T-helper 1 cell treated with Interleukin-12 subunit alpha and Interleukin-12 subunit beta and Interleukin-4 antibody, amounts not matched to agents 30 ng/mL and 1 ng/mL, for 36 hours (primary cell): ENCODE measurements at regions not wholly inside any gene's neighbourhood (a gene's known extent, or its start where the extent isn't known, plus 50 kb on each side); places are given as distances from the start of the nearest gene placed in this dataset.
"Not testable (repeated sequence)": the region's sequence is repeated elsewhere in the genome, so short reads cannot be mapped to it uniquely, and the experiment has no call there.

Experiments
- intact Hi-C: fragments of 100-400 bp; cut with micrococcal nuclease; formaldehyde crosslinking; loops from one replicate; pipeline ENCODE4 v1.15.1; 2024

DNA sequence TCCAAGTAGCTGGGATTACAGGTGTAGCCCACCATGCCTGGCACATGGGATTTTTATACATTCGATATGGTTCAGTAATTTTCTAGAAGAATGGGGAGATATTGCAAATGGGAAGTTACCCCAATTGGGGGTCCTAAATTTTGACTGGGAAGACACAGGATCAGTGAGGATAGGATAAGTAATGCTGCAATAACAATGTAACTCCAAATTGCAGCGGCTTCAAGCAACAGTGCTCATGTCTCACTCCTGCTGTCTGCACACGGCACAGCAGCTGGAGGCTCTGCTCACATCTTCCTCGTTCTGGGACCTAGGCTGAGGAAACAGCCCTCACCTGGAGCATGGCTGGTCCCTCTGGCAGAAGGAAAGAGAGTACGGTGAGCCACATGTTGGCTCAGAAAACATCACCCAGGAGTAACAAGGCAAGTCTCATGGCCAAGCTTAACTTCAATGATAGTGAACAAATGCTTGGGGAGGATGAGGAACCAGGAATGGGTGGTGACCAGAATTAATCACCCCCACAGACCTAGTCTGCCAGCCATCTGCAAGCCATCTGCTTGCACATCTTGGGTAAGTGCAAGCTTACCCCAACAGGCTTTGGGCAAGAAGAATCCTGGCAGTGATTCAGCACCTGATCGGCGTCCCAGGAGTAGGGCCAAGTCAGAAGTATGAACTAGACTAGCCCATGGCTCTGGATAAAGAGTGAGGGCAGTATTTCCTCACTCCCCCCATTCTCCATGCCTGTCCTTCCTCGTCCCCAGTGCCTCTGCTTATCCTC, 229.2 kb downstream of the COPRS start:
- intact Hi-C loops = no loop called here

DNA sequence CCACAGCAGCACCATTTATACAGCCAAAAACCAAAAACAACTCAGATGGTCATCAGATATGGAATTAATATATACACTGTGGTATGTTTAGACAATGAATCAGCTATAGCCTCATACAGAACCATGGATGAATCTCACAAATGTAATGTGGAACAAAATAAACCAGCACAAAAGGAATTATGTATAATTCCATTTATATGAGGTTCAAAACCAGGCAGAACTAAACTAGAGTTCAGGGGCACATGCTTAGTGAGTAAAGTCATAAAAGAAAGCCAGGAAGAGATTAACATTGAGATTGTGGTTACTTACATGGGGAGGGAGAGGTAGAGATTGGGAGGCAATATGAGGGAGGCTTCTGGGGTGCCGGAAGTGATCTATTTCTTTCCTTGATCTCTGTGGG, 231.1 kb downstream of the COPRS start:
- intact Hi-C loops = no loop called here

DNA sequence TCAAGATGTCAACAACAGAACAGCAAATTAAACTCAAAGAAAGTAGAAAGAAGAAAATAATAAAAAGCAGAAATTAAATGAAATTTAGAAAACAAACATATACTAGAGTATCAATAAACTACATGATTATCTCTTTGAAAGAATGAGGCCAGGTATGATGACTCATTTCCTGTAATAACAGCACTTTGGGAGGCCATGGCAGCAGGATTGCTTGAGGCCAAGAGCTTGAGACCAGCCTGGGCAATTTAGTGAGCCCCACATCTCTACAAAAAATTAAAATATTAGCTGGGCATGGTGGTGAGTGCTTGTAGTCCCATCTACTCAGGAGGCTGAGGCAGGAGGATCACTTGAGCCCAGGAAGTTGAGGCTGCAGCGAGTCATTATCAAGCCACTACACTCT, 232.5 kb downstream of the RAB11FIP4 start:
- intact Hi-C loops = no loop called here

DNA sequence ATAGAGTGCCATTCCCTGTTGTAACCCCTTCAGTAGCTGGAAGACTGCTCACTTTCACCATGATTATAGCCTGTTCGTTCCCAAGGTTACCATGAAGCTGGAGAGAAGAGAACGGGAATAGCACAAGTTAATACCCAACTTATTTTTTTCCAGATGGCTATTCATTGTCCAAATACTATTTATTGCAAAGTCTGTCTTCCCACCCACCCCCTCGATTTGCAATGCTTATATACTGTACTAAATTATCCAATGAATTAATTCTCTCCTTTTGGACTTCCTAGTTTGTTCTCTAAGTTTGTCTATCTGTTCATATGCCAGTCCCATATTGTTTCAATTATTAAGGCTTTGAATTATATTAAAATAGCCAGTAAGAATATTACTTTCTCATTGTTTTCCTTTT, 231.0 kb downstream of the RAB11FIP4 start:
- intact Hi-C loops = no loop called here

DNA sequence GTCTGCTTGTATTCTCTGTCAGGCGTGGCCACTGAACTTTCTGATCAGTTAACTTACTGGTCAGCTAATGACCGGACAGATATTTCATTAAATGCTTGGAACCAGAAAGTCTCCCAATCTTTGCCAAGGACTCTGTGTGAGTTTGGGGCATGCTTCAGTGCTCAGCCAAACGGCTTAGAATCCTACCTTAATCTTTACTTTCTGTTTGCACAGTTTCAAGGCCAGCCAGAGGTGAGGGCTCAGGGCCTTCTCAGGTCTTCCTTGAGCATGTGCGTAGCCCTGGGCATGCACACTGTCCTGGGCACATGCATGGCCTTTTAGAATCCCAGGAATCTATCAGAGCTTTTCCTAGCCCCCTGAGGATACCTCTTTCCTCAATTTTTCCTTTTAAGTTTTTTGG, 230.1 kb downstream of the RAB11FIP4 start:
- intact Hi-C loops = no loop called here

DNA sequence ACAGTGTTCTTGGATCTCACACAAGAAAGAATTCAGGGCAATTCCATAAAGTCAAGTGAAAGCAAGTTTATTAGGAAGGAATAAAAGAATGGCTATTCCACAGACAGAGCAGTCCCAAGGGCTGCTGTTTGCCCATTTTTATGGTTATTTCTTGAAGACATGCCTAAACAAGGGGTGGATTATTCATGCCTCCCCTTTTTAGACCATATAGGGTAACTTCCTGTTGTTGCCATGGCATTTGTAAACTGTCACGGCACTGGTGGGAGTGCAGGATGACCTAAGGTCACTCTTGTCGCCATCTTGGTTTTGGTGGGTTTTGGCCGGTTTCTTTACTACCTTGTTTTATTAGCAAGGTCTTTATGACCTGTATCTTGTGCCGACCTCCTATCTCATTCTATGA, 219.6 kb downstream of the RAB11FIP4 start:
- intact Hi-C loops = not testable (repeated sequence)

DNA sequence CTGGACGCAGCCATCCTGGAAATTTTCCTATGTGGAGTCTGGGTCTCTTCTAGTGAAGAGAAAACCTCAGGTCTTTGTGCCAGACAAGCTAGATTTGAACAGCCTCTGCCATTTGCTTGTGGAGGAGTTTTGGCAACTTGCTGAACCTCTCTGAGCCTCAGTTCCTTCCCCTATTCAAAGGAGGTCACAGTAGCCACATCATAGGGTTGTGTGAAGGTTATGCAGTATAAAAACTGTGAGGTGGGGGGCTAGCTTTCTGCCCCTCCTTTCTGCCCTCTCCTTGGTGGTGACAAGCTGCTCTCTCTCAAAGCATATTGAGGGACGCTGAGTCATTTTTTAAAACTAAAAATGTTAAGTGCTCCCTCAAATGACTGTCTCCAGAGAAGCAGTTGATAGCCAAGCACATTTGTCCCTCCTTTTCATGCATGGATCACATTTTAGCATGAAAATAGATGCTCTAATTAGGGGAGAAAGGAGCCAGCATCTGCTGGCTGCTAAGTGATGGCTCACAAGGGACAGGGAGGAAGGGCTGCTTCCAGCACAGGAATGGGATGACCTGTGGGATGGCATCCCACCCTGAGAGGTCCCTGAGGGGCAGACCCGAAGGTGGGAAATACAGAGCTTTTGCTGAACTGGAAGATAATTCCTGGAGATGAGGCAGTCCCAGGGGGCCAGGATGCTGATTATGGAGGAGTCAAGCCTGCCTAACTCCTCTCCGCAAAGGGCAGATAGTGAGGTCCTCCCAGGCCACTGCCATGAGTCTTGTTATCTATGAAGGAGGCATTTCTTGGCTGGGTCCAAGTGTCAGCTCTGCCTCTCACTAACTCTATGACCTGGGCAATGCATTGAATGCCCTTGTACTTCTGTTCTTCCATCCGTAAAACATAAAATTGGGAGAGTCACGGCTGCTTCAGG, 218.8 kb downstream of the RAB11FIP4 start:
- intact Hi-C loops = no loop called here

DNA sequence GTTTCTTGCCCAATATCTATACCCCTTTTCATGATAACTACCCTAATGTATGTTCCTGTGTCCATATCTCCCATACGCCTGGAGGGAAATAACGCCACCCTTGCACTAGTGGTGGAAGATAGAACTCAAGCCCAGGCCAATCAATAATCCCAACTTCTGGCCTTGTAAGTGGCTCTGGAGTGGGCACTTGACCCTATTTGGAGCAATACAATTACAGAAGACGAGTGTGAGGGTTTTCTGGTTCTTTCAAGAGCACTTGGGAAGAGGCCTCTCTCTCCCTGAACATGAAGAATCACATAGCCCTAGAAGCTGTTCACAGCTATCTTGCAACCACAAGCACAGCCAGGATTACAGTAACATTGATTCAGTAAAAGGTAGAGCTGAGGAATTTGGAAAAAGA, 217.9 kb downstream of the RAB11FIP4 start:
- intact Hi-C loops = no loop called here

DNA sequence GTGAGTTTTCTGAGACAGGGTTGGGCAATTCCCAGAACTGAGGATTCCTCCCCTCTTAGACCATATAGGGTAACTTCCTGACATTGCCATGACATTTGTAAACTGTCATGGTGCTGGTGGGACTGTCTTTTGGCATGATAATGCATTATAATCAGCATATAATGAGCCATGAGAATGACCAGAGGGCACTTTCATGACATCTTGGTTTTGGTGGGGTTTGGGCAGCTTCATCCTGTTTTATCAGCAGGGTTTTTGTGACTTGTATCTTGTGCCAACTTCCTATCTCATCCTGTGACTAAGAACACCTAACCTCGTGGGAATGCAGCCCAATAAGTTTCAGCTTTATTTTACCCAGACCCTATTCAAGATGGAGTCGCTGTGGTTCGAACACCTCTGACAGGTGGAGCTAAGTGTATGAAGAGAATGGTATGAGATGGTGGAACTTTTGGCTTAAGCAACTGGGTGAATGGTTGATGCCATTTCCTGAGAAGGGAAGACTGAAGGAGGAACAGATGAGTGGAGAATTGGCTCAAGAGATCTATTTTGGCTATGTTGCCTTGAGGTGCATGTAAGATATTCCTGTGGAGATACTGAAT, 217.3 kb downstream of the RAB11FIP4 start:
- intact Hi-C loops = no loop called here

DNA sequence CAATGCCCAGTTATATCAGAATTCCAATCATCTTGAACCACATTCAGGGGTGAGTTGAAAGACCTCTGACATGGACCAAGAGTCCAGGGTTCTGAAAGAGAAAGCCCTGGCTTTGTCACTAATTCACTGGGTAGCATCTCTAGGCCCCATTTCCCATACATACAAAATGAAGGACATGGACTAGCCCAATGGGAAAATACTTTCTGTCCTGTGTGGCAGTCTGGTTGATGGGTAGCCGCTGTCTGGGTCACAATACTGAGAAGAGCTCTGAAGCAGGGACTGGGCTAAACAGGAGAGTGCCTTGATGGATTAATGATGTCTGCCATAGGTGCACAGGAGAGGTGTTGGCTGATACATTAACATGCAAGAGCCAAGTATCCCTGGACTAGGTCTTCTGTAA, 214.3 kb downstream of the RAB11FIP4 start:
- intact Hi-C loops = no loop called here

DNA sequence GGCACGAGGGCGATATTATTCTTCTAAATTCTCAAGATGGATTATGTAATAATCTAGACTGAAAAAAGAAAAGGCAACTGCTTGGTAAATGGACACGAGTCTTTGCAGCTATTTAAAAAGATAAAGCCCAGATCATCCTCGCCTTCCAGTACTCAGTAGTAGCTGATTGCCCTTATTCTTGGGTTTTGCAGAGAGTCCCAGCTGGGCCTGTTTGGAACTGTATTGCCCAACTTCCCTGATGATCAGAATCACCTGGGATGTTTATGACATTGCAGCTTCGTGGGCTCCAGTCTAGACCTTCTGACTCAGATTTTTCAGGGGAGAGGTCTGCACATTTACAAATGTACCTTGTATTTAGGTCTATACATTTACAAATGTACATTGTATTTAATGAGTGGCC, 213.5 kb downstream of the RAB11FIP4 start:
- intact Hi-C loops = no loop called here

DNA sequence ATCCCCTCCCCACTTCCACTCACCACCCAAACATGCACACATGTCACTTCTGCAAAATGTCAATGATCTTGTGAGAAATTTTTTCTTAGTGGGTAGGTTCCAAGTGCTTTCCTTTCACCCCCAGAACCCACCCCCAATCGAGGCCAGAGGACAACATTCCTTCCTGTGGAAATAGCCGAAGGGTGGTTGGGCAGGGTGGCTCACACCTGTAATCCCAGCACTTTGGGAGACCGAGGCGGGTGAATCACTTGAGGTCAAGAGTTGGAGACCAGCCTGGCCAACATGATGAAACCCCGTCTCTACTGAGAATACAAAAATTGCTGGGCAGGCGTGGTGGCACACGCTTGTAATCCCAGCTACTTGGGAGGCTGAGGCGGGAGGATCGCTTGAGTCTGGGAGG, 208.7 kb downstream of the RAB11FIP4 start:
- intact Hi-C loops = not testable (repeated sequence)

DNA sequence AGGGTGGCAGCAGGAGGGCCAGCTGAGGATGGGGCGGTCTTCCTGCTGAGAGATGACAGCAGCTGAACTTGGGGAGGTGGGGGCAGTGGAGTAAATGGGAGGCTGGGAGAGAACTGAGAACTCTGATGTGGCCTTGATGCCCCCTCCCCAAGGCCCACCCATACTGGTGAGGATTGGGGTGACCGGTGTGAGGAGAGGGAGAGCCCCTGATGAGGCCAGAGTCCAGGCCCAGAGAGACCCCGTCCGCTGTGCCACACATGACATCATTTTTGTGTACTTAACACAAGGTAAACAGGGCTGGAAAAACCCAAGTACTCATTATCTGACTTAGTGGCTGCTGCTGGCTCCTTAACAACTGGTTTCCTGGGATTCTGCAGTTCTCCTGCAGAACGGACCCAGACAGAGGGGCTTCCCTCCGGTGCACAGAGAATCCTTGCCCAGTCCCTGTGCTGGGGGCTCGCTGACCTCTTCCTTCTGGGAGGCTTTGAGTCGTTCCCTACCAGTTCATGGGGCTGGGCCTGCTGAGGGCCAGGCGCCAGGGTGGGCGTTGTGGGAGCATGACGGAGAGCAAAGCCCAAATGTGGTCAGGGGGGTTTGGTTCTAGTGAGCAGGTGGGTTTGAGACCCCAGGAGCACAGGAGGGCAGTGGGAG, 207.6 kb downstream of the RAB11FIP4 start:
- intact Hi-C loops = no loop called here

DNA sequence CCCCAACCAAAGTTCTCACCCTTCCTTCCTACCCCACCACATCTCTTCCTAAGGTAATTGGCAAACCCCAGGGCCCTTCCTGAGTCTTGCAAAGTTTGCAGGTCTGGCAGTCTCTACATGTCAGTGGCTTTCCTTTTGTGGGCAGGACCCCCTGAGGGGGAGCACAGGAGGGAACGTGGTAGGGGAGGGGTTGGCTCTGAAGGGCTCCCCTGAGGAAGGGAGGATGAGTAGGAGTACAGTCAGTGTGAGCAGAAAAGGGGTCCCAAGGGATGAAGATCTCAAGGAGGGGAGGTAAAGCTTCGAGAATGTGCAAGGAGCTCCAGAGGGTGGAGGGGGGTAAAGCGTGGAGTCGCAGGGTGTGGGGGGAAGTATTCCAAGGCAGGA, 206.9 kb downstream of the RAB11FIP4 start:
- intact Hi-C loops = no loop called here

DNA sequence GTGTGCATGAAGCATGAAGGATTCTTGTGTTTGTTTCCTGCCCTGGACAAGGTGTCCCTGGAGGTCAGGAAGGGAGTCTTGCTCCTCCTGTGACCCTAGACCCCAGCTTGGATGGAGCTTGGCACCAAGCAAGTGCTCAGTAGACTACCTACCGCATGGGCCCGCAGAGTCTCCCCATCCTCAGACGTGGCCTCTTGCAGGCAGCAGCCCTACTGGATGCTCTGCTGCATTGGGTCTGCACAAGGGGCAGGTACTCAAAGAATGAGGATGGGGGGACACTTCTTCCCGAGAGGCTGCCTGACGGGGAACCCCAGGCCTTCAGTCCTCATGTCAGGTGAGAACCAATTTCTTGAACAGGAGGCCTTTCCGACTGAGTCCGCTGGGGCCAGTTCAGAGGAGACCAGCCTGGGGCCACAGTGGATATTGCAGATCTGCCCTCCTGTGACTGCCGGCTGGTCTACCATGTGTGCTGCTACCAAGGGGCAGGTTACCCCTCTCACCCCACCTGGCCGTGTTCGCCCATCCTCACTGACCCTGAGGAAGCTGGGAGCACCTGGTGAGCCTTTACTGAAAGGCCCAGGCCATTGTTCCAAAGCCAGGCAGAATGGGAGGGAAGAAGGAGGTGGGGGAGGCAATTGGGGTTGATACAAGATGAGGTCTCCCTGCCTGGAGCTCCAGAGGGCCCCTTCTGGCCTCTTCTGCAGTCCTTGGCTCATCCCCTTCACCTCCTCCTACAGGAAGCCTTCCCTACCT, 206.3 kb downstream of the RAB11FIP4 start:
- intact Hi-C loops = no loop called here

DNA sequence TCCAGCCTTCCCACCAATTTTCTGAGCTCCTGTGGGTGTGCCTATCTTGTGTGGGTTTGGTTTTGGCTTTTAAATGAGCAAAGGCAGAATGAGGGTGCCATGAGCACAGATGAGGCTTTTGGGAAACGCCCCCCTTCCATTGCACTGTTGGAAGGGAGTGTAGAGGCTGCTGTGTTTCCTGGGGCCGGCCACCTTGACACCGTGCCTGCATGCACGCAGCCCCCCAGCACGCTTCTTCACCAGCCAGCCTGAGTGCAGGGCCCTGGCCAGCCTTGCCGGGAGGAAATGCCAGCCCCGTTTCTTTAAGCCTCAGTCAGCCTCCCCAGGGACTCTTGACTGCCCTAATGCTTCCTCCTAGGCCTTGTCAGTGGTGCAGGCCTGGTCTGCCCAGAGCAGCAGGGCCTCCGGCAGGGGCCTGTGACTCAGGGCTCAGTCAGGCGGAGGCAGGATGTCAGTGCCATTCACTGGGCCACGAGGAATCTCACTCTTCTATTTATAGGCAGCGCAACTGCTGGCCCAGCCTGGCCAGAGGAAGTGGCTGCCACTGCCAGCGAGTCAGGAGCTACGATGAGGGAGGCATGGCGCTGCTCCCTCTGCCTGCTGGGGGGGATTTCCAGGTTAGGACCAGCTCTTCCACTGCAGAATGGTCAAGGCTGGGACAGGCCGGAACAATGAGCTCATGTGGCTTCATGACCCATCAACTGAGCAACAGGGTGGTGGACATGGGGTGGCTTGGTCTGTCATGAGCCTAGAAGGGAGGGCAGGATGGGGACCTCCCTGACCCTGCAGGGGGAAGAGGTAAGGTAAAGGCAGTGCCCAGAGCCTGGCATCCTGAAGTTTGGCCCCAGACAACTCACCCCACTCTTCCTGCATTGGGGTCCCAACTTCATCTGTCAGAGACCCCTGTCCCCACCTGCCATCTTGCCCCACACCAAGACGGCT, 205.2 kb downstream of the RAB11FIP4 start:
- intact Hi-C loops = no loop called here

DNA sequence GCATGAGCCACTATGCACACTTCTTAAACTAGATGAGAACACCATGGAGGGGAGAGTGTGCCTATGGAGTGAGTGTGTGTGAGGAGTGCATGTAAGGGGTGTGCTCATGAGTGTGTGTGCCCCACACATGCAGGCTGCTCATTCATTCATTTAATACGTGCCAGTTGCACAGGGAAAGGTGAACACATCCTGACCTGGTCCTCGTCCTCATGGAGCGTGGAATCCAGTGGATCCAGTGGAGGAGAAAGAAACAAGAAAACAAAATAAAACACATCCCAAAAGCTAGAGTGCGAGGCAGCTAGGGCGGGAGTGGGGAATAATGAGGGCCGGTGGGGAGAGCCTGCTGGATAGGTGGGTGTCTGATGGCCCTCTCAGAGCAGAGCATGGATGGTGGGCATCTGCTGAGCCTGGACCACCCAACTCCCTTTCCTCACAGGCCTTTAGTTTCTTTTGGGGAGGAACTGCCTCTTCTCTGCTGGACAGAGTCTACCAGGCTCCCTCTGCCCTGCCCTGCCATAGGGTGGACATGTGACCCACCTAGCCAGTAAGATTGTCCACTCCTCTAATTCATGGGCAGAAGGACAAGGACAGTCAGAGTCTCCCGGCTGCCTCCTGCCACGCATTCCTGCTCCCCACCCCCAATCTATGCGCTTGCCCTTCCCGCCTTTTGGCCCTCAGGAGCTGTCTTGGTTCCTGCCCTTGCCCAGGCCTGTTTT, 204.3 kb downstream of the RAB11FIP4 start:
- intact Hi-C loops = no loop called here

DNA sequence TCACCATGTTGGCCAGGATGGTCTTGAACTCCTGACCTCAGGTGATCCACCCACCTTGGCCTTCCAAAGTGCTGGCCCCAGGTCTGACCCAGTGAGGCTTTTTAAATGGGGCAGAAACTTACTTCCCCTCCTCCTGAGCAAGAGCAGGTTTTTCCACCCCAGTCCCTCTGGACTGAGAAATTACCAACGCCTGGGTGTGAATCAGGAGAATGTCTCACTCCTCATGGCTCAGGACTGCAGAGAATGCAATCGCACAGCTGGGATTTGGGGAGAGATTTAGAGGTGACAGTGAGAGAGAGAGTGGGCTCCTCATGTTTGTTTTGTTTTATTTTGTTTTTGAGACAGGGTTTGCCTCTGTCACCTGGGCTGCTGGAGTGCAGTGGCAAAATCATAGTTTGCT, 203.6 kb downstream of the RAB11FIP4 start:
- intact Hi-C loops = no loop called here

DNA sequence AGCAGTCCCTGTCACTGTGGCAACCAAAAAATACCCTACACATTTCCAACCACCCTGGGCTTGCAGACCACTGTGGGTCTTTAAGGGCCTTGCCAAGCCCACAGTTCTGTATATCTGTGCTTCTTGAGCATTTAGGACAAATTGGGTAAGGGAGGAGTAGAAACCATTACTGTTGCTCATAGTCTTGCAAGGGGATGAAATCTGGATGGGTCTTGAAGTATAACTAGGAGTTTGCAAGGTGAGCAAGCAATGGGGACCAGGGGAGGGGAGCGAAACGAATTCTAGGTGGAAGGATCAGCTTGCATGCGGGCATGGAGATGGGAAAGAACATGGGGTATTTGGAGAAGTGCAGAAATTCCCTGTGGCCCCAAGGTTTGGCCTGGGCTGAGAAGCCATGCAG, 202.9 kb downstream of the RAB11FIP4 start:
- intact Hi-C loops = no loop called here
